ENCODE measurements at regions not wholly inside any gene's neighbourhood (a gene's known extent, or its start where the extent isn't known, plus 50 kb on each side); places are given as distances from the start of the nearest gene placed in this dataset.

- DNase-seq (ENCODE audit: low read depth in 2 of 2): no peak
These were observed 152.2 kb downstream of the SIPA1L2 start for GRCh38 chr1:232477728-232478127.

GRCh38 chr1:232476538-232476950, 153.4 kb downstream of the SIPA1L2 start:
- DNase-seq (ENCODE audit: low read depth in 2 of 2): no peak

- DNase-seq (ENCODE audit: low read depth in 2 of 2): no peak
These were observed 155.1 kb downstream of the SIPA1L2 start for GRCh38 chr1:232474826-232475225.

GRCh38 chr1:232473900-232474299, 156.0 kb downstream of the SIPA1L2 start:
- no peak for DNase-seq (ENCODE audit: low read depth in 2 of 2)

GRCh38 chr1:232473324-232473723, 156.6 kb downstream of the SIPA1L2 start:
- DNase-seq (ENCODE audit: low read depth in 2 of 2): no peak

GRCh38 chr1:232472485-232473041, 157.4 kb downstream of the SIPA1L2 start:
- no peak for DNase-seq (ENCODE audit: low read depth in 2 of 2)

- DNase-seq (ENCODE audit: low read depth in 2 of 2): no peak
These were observed 158.7 kb downstream of the SIPA1L2 start for GRCh38 chr1:232471250-232471649.

GRCh38 chr1:232470711-232471110, 159.2 kb downstream of the SIPA1L2 start:
- DNase-seq (ENCODE audit: low read depth in 2 of 2): no peak

GRCh38 chr1:232468249-232468648, 161.7 kb downstream of the SIPA1L2 start:
- no peak for DNase-seq (ENCODE audit: low read depth in 2 of 2)

GRCh38 chr1:232467073-232467760, 162.7 kb downstream of the SIPA1L2 start:
- no peak for DNase-seq (ENCODE audit: low read depth in 2 of 2)

- DNase-seq (ENCODE audit: low read depth in 2 of 2): no peak
These were observed 165.6 kb downstream of the SIPA1L2 start for GRCh38 chr1:232464325-232464724.

- no peak for DNase-seq (ENCODE audit: low read depth in 2 of 2)
These were observed 166.7 kb downstream of the SIPA1L2 start for GRCh38 chr1:232463225-232463624.

- no peak for DNase-seq (ENCODE audit: low read depth in 2 of 2)
These were observed 167.7 kb downstream of the SIPA1L2 start for GRCh38 chr1:232462213-232462612.

GRCh38 chr1:232459826-232460225, 170.1 kb downstream of the SIPA1L2 start:
- DNase-seq (ENCODE audit: low read depth in 2 of 2): no peak

- no peak for DNase-seq (ENCODE audit: low read depth in 2 of 2)
These were observed 170.8 kb downstream of the SIPA1L2 start for GRCh38 chr1:232459087-232459486.

- DNase-seq (ENCODE audit: low read depth in 2 of 2): peak in 1 of 2 donors; percentile 11
These were observed 172.3 kb downstream of the SIPA1L2 start for GRCh38 chr1:232457595-232457994.

GRCh38 chr1:232456714-232457113, 173.2 kb downstream of the SIPA1L2 start:
- no peak for DNase-seq (ENCODE audit: low read depth in 2 of 2)

GRCh38 chr1:232454227-232454886, 175.6 kb downstream of the SIPA1L2 start:
- no peak for DNase-seq (ENCODE audit: low read depth in 2 of 2)

- DNase-seq (ENCODE audit: low read depth in 2 of 2): no peak
These were observed 177.0 kb downstream of the SIPA1L2 start for GRCh38 chr1:232452736-232453440.

- DNase-seq (ENCODE audit: low read depth in 2 of 2): no peak
These were observed 177.8 kb downstream of the SIPA1L2 start for GRCh38 chr1:232452117-232452516.

GRCh38 chr1:232451506-232451905, 178.4 kb downstream of the SIPA1L2 start:
- DNase-seq (ENCODE audit: low read depth in 2 of 2): no peak

- no peak for DNase-seq (ENCODE audit: low read depth in 2 of 2)
These were observed 179.3 kb downstream of the SIPA1L2 start for GRCh38 chr1:232450615-232451014.

GRCh38 chr1:232447125-232447524, 182.8 kb downstream of the SIPA1L2 start:
- no peak for DNase-seq (ENCODE audit: low read depth in 2 of 2)
